Large intestine (tissue), 3 donors: ENCODE measurements at regions not wholly inside any gene's neighbourhood (a gene's known extent, or its start where the extent isn't known, plus 50 kb on each side); places are given as distances from the start of the nearest gene placed in this dataset.

Source experiments
- DNase-seq, 2 donors: peaks; one replicate each; pipeline versions ENCODE4 v3.0.0 to v3.0.0-alpha.2; 2013
- H3K27ac ChIP-seq: one replicate; pipeline ENCODE4 v1.5.1; 2013; ENCODE audit warnings: low read length
- H3K27me3 ChIP-seq: 2 replicates; pipeline ENCODE4 v1.6.1; 2013; ENCODE audit warnings: low read length; ENCODE audit not compliant: control insufficient read depth, insufficient read depth
- H3K36me3 ChIP-seq: 2 replicates; pipeline ENCODE4 v1.6.1; 2013; ENCODE audit warnings: low read length; ENCODE audit not compliant: control insufficient read depth, insufficient read depth
- H3K4me1 ChIP-seq: one replicate; pipeline ENCODE4 v1.6.1; 2013; ENCODE audit warnings: low read length; ENCODE audit not compliant: control insufficient read depth, insufficient read depth
- H3K4me3 ChIP-seq: one replicate; pipeline ENCODE4 v1.5.1; 2013; ENCODE audit warnings: low read length
- H3K9me3 ChIP-seq: one replicate; pipeline ENCODE4 v1.6.1; 2013; ENCODE audit warnings: mild to moderate bottlenecking, low read depth, low read length, moderate library complexity; ENCODE audit not compliant: control insufficient read depth
- WGBS: methylation state at CpG from one replicate; pipeline ENCODE4 v1.1.5; 2013; ENCODE audit warnings: low lambda C conversion rate; ENCODE audit not compliant: insufficient coverage; 5-methylcytosine and 5-hydroxymethylcytosine counted together

DNA sequence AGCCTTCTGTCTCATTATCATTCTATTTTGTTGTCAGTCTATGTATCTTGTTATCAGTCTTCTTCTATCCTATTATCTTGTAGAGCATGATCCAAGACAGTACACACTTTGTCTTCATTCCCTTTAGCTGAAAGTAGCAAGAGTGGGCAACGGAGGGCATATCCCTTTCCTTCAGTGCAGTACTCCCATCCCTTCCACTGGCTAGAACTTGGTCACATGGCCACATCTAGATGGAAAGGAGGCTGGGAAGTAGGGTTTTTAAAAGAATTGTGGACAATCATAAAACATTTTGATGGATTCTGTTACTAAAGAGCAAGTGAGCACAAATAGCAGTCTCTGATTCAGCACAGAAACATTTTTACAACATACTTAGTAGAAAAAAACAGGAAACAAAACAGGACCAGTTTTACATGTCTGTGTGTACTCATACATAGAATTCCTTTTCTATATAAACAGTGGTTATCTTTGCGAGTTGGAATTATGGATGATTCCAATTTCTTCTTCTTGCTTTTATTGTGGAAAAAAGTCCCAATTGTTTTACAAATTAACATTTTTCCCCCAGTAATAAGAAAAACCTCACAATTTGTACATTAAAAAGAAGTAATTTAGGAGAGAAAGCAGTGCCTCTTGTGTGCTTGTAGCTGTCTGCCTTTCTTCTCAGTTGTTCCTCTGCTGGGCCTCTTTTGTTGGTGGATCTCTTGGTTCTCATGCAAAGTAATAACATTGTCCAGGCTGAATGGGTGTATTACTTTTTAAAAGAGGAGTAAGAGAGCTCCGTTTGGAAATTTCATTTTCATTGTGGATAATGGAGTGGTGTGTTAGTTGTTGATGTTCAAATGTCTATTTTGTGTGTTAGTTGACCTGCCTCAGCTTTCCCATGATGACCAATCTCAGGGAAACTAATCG, 410.9 kb upstream of the TRPC7 start:
- H3K27ac ChIP-seq: no peak overlapping the region

DNA sequence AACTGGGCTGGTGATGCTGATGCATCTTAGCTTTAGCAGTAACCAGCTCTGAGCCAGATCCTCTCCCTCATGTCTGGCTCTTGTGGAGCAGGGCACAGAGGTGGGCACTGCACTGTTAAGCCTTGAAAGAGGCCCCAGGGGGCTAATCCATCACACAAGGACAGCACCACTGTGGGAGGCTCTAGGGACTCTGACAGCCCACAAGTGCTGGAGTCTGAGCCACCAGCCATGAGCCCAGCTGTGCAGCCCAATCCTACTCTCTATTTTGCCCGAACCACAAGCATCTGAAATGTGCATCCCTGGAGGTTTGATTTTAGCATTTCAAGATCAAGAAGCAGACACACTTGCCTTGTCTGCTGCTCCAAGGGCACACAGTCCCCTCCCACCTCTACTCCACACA, 407.1 kb upstream of the TRPC7 start:
- no CpG with 5 or more reads among the region's 1 CpG for WGBS
- no peak overlapping the region for H3K4me3 ChIP-seq
- H3K9me3 ChIP-seq: no peaks in the 10 kb centered on the region
- no peak overlapping the region for H3K27ac ChIP-seq
- no peaks in the 10 kb centered on the region for H3K27me3 ChIP-seq
- no peak for DNase-seq
- H3K4me1 ChIP-seq: no peaks in the 10 kb centered on the region
- H3K36me3 ChIP-seq: no peaks in the 10 kb centered on the region

More for the DNA sequence above, 410.9 kb upstream of the TRPC7 start:
- Histone ChIP-seq H3K36me3 (no peaks in the 10 kb centered on the region), H3K4me3 (no peak overlapping the region), H3K4me1 (no peaks in the 10 kb centered on the region), H3K27me3 (no peaks in the 10 kb centered on the region), H3K9me3 (no peaks in the 10 kb centered on the region)
- 80% methylated on average over 1 of the region's 4 CpGs for WGBS
- no peak for DNase-seq

DNA sequence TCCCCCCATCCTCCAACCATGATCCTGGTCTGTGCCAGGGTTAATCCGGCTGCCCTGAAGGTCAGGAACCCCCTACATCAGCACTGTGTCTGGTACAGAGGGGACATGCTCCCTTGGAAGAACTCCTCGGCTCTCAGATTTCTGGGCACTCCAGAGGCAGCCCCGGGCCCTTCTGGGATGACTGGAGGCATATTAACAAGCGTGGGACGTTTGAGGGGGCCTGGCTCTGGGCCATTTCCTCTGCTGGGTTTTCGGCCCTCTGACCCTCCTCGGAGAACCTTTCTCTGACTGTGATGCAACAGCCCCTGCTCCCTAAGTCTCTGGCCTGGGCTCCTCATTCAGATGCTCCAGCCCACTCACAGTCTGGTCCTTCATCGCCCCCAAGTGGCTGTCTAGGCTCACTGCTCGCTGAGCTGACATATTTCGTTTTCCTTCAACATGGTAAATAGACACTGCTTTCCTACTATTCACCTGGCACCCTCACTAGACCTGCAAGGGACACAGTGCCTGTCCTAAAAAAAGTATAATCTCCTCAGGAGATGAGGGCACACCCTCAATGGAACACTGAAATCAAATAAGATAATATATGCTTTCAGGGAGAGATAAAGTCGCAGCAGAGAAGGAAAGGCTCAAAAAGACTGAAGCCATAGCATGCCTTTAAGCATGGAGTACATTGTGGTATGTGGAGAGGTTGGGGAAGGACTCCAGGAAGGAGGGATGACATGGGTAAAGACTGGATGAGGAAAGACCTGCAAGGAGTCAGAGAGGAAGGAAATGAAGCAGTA, 404.7 kb upstream of the TRPC7 start:
- Histone ChIP-seq H3K9me3 (no peaks in the 10 kb centered on the region), H3K4me3 (no peak overlapping the region), H3K27ac (no peak overlapping the region), H3K36me3 (no peaks in the 10 kb centered on the region), H3K4me1 (no peaks in the 10 kb centered on the region), H3K27me3 (no peaks in the 10 kb centered on the region)
- WGBS: no CpG with 5 or more reads among the region's 11 CpGs
- DNase-seq: peak; percentile 23 to 27

DNA sequence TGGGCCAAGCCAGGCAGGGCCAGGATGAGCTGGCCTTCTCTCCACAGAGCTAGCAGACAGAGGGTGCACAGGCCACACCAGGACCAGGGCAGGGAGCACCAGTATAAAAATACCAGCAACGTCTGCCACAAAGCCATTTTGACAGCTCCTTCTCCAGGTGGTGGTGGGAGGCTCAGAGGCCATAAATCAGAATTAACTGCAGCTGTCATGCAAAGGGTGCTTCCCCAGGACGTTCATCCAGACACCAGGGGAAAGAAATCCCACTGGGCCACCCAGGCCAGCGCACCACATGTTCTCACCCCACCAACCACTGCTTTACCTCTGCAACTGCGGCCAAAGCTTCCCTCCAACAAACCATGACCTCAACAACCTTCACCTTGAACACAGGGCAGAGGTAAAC, 403.7 kb upstream of the TRPC7 start:
- Histone ChIP-seq H3K27ac (no peak overlapping the region), H3K27me3 (no peaks in the 10 kb centered on the region), H3K4me1 (no peaks in the 10 kb centered on the region), H3K36me3 (no peaks in the 10 kb centered on the region), H3K4me3 (no peak overlapping the region), H3K9me3 (no peaks in the 10 kb centered on the region)
- no peak for DNase-seq
- WGBS: no CpG with 5 or more reads among the region's 4 CpGs

DNA sequence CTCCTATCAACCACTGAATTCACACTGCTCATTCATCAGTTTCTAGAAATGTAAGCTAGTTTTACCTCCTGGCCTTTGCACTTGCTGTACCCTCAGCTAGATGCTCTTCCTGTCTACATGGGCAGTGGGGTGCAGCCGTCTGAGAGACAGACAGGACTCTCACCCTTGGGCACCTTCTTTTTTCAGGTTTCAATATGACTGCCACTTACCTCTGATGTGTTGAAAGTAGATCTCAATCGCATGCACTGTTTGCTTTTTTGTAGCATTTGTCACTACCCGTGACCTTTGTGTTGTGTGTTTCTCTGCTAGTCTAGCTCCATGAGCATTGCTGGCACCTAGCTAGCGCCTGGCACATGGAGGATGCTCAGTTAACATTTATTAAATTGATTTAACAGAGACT, 403.1 kb upstream of the TRPC7 start:
- no CpG with 5 or more reads among the region's 4 CpGs for WGBS
- H3K27ac ChIP-seq: no peak overlapping the region
- H3K27me3 ChIP-seq: no peaks in the 10 kb centered on the region
- no peaks in the 10 kb centered on the region for H3K36me3 ChIP-seq
- no peaks in the 10 kb centered on the region for H3K9me3 ChIP-seq
- no peak overlapping the region for H3K4me3 ChIP-seq
- no peak for DNase-seq
- H3K4me1 ChIP-seq: no peaks in the 10 kb centered on the region

DNA sequence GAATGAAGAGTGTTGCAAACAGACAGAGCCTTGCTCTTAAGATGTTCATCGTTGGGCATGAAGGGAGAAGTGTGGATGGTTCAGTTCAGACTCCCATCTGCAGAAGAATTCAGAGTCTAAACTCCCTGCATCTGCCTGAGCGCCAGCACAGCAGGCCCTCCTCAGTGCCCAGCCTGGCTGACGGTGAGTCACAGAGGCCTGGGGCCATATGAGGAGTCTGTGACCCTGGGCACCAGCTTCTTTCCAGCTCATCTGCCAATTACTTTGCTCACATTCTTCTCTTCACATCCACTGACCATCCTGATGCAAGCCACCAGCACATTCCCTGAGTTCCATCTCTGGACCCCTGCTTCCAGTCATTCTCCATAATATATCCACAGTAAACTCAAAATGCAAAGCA, 401.1 kb upstream of the TRPC7 start:
- Histone ChIP-seq H3K9me3 (no peaks in the 10 kb centered on the region), H3K27me3 (no peaks in the 10 kb centered on the region), H3K4me1 (no peaks in the 10 kb centered on the region), H3K4me3 (no peak overlapping the region), H3K27ac (no peak overlapping the region), H3K36me3 (no peaks in the 10 kb centered on the region)
- no peak for DNase-seq
- no CpG with 5 or more reads among the region's 3 CpGs for WGBS

DNA sequence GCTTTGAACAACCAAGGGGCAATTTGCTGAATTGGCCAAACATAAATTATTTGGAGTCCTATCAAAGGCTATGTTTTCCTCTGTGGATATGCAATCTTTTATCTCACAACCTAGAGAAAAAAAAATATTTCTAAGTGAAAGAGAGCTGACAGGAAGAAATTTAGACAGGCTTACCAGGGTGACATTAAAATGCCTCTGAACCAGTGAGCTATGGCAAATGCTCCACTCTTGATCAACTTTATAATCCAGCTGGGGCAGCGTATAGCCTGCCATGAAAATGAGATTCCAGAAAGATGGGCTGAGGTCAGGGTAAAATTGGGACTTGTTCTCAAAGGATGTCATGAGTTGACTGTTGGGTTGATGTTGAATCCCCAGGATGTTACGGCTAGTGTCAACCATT, 399.3 kb upstream of the TRPC7 start:
- no peaks in the 10 kb centered on the region for H3K27me3 ChIP-seq
- H3K4me3 ChIP-seq: no peak overlapping the region
- no peaks in the 10 kb centered on the region for H3K4me1 ChIP-seq
- no peaks in the 10 kb centered on the region for H3K9me3 ChIP-seq
- H3K27ac ChIP-seq: no peak overlapping the region
- no peaks in the 10 kb centered on the region for H3K36me3 ChIP-seq
- no CpG with 5 or more reads among the region's 2 CpGs for WGBS
- DNase-seq: no peak

DNA sequence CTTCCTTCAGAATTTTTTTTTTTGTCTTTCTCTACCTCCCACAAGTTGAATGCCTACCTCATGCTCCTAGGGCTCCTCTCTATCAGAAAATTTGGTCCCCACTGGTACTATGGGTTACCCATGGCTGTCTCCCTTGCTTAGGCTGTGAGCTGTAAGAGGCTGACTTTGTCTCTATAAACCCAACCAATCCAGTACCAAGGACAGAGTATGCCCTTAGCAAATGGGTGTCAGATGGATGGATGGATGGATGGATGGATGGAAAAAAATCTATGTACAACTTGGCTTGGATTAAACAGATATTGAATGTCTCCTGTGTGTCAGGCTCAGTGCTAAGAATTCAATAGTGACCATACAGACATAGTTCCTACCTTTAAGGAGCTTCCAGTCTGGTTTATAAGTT, 398.2 kb upstream of the TRPC7 start:
- no peak overlapping the region for H3K4me3 ChIP-seq
- H3K9me3 ChIP-seq: no peaks in the 10 kb centered on the region
- no peaks in the 10 kb centered on the region for H3K36me3 ChIP-seq
- no peaks in the 10 kb centered on the region for H3K4me1 ChIP-seq
- no peak overlapping the region for H3K27ac ChIP-seq
- no peak for DNase-seq
- H3K27me3 ChIP-seq: no peaks in the 10 kb centered on the region

DNA sequence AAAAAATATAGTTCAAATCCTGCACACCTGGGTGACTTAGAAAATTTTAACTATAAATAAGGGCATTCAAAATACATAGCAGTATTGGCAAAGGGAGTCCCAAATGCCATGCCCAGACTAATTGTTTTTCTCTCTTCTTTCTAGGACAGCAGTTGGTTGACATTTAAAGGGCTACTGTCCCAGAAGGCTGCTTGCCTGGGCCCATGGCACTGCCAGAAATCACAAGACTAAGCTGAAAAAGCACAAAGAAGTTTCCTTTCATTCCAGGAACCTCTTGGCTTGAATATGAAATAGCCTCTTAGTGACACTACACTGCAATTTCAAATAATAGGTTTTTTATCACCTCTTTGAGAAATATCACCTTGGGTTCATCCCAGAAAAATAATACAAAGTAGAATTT, 388.9 kb upstream of the TRPC7 start:
- no peaks in the 10 kb centered on the region for H3K9me3 ChIP-seq

DNA sequence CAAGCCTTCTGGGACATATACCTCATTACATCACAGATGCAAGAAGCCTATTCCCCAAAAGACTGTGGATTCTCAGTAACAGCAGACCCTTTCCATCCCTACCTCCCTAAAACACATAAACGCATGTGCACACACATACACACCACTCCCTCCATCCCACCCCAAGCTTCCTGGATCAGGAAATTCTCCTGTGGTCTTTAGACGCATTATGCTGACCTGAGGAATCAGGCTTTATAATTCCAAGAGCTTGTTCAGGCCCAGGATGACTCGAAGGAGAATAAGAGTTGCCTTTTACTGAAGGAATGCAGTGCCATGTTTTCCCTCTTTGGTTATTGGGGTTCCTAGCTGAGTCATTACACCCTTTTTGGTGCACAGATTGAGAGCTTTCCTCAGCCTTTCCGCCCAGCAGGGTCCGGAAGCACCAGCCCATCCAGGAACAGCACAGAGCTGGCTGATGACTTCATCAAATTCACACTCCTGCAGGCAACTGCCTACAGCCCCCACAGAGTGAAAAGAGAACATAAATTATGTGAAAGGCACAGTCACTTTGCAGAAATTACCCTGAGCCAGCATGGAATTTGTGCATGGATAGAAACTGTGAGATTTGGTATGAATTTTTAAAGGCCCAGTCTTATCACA, 385.0 kb upstream of the TRPC7 start:
- DNase-seq: no peak
- Histone ChIP-seq H3K4me3 (no peak overlapping the region), H3K36me3 (no peaks in the 10 kb centered on the region), H3K27me3 (no peaks in the 10 kb centered on the region), H3K27ac (no peak overlapping the region), H3K4me1 (no peaks in the 10 kb centered on the region), H3K9me3 (no peaks in the 10 kb centered on the region)
- WGBS: no CpG with 5 or more reads among the region's 5 CpGs

More for the DNA sequence above, 388.9 kb upstream of the TRPC7 start:
- Histone ChIP-seq H3K27ac (no peak overlapping the region), H3K4me1 (no peaks in the 10 kb centered on the region), H3K4me3 (no peak overlapping the region), H3K27me3 (no peaks in the 10 kb centered on the region), H3K36me3 (no peaks in the 10 kb centered on the region)
- no peak for DNase-seq
